Ishikawa (cell line): ENCODE measurements at regions not wholly inside any gene's neighbourhood (a gene's known extent, or its start where the extent isn't known, plus 50 kb on each side); places are given as distances from the start of the nearest gene placed in this dataset.

Experiments used
- CEBPB ChIP-seq: IDR thresholded peaks from 2 replicates; pipeline ENCODE4 v1.6.1; 2012
- CREB1 ChIP-seq: IDR thresholded peaks from 2 replicates; pipeline ENCODE4 v1.6.1; 2012; ENCODE audit warnings: low read depth
- EGR1 ChIP-seq: IDR thresholded peaks from 2 replicates; pipeline ENCODE4 v1.6.1; 2012
- EP300 ChIP-seq: IDR thresholded peaks from 2 replicates; pipeline ENCODE4 v1.6.1; 2012; ENCODE audit warnings: borderline replicate concordance
- FOXM1 ChIP-seq: IDR thresholded peaks from 2 replicates; pipeline ENCODE4 v1.6.1; 2012; ENCODE audit warnings: low read depth, borderline replicate concordance
- MAX ChIP-seq: IDR thresholded peaks from 2 replicates; pipeline ENCODE4 v1.6.1; 2012
- NFIC ChIP-seq: IDR thresholded peaks from 2 replicates; pipeline ENCODE4 v1.6.1; 2012
- RAD21 ChIP-seq: IDR thresholded peaks from 2 replicates; pipeline ENCODE4 v1.6.1; 2012; ENCODE audit warnings: low read depth
- REST ChIP-seq: IDR thresholded peaks from 2 replicates; pipeline ENCODE4 v1.6.1; 2012; ENCODE audit warnings: low read depth, mild to moderate bottlenecking
- TAF1 ChIP-seq: IDR thresholded peaks from 2 replicates; pipeline ENCODE4 v1.6.1; 2012; ENCODE audit warnings: low read depth, mild to moderate bottlenecking
- TCF12 ChIP-seq: IDR thresholded peaks from 2 replicates; pipeline ENCODE4 v1.6.1; 2012; ENCODE audit warnings: low read depth
- TEAD4 ChIP-seq: IDR thresholded peaks from 2 replicates; pipeline ENCODE4 v1.6.1; 2012
- USF1 ChIP-seq: IDR thresholded peaks from 2 replicates; pipeline ENCODE4 v1.6.1; 2012
- YY1 ChIP-seq: IDR thresholded peaks from 2 replicates; pipeline ENCODE4 v1.6.1; 2012; ENCODE audit warnings: low read depth
- ZBTB7A ChIP-seq: IDR thresholded peaks from 2 replicates; pipeline ENCODE4 v1.6.1; 2012; ENCODE audit warnings: low read depth

GRCh38 chr2:76073992-76074604, 363.4 kb upstream of the GCFC2 start:
- TF ChIP-seq TEAD4 = no peak
- no peak for TF ChIP-seq TAF1
- TF ChIP-seq NFIC = no peak
- TF ChIP-seq CEBPB = no peak
- no peak for TF ChIP-seq ZBTB7A
- no peak for TF ChIP-seq FOXM1
- TF ChIP-seq RAD21 = no peak
- TF ChIP-seq YY1 = no peak
- TF ChIP-seq TCF12 = no peak
- TF ChIP-seq MAX = no peak
- no peak for TF ChIP-seq EP300

GRCh38 chr2:76050196-76050595, 339.5 kb upstream of the GCFC2 start:
- TF ChIP-seq TCF12 = no peak
- no peak for TF ChIP-seq EGR1
- no peak for TF ChIP-seq USF1
- no peak for TF ChIP-seq FOXM1
- no peak for TF ChIP-seq CREB1
- TF ChIP-seq YY1 = no peak
- TF ChIP-seq CEBPB = no peak
- TF ChIP-seq MAX = no peak
- no peak for TF ChIP-seq EP300
- TF ChIP-seq REST = no peak

GRCh38 chr2:76044701-76045100, 334.0 kb upstream of the GCFC2 start:
- TF ChIP-seq USF1 = no peak
- TF ChIP-seq ZBTB7A = no peak
- TF ChIP-seq YY1 = no peak
- no peak for TF ChIP-seq FOXM1
- no peak for TF ChIP-seq CEBPB
- TF ChIP-seq REST = no peak
- no peak for TF ChIP-seq RAD21
- TF ChIP-seq EP300 = no peak
- no peak for TF ChIP-seq MAX
- TF ChIP-seq EGR1 = no peak
- TF ChIP-seq TEAD4 = no peak
- TF ChIP-seq TAF1 = no peak
- TF ChIP-seq CREB1 = no peak
- no peak for TF ChIP-seq TCF12

- TF ChIP-seq RAD21 (no peak), TEAD4 (no peak), ZBTB7A (no peak)
Measured at GRCh38 chr2:76039505-76039904, 328.8 kb upstream of the GCFC2 start.

- TF ChIP-seq TCF12 (no peak), USF1 (no peak), FOXM1 (no peak), ZBTB7A (no peak), NFIC (no peak), YY1 (no peak), TAF1 (no peak), REST (no peak), CREB1 (no peak)
Measured at GRCh38 chr2:76027761-76028160, 317.0 kb upstream of the GCFC2 start.
